ENCODE measurements at regions not wholly inside any gene's neighbourhood (a gene's known extent, or its start where the extent isn't known, plus 50 kb on each side); places are given as distances from the start of the nearest gene placed in this dataset.
"Not testable (repeated sequence)": the region's sequence is repeated elsewhere in the genome, so short reads cannot be mapped to it uniquely, and the experiment has no call there.

DNA sequence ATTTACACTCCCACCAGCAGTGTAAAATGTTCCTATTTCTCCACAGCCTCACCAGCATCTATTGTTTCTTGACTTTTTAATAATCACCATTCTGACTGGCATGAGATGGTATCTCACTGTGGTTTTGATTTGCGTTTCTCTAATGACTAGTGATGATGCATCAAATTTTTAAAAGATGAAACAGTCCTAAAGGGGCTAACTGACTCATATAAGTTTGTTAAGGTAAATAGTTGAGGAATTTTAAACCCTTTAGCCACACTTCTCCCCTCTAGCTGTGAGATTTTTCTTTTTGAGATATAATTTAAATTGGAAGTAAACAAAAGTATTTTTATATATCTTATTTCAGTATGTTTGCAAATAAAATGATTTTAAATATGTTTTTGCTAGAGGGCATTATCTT lies 331.2 kb upstream of the EPHA6 start:
- TF ChIP-seq, protein P1, sequence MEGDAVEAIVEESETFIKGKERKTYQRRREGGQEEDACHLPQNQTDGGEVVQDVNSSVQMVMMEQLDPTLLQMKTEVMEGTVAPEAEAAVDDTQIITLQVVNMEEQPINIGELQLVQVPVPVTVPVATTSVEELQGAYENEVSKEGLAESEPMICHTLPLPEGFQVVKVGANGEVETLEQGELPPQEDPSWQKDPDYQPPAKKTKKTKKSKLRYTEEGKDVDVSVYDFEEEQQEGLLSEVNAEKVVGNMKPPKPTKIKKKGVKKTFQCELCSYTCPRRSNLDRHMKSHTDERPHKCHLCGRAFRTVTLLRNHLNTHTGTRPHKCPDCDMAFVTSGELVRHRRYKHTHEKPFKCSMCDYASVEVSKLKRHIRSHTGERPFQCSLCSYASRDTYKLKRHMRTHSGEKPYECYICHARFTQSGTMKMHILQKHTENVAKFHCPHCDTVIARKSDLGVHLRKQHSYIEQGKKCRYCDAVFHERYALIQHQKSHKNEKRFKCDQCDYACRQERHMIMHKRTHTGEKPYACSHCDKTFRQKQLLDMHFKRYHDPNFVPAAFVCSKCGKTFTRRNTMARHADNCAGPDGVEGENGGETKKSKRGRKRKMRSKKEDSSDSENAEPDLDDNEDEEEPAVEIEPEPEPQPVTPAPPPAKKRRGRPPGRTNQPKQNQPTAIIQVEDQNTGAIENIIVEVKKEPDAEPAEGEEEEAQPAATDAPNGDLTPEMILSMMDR (IDR thresholded peaks at IDR 0.05), result not testable (repeated sequence)
- TF ChIP-seq EZH2 (IDR thresholded peaks at IDR 0.05; ENCODE audit: borderline replicate concordance, insufficient read depth, low read depth, low read length, poor library complexity, severe bottlenecking), result not testable (repeated sequence)

All from B cell (primary cell).